GM10266 (cell line): ENCODE measurements at regions not wholly inside any gene's neighbourhood (a gene's known extent, or its start where the extent isn't known, plus 50 kb on each side); places are given as distances from the start of the nearest gene placed in this dataset.

ENCODE experiments used
- DNase-seq: peaks from one replicate; pipeline ENCODE4 v3.0.0; 2012; ENCODE audit errors: extremely low spot score
- CTCF ChIP-seq: IDR thresholded peaks from 2 replicates; pipeline ENCODE4 v1.5.1; 2012; ENCODE audit warnings: mild to moderate bottlenecking, low read depth; ENCODE audit not compliant: control insufficient read depth, insufficient read depth; ENCODE audit errors: missing control alignments

GRCh38 chr17:69710926-69711325 lies 296.4 kb downstream of the MAP2K6 start:
- TF ChIP-seq CTCF = no peak
- no peak for DNase-seq

- no peak for DNase-seq
- TF ChIP-seq CTCF = no peak
Observed at GRCh38 chr17:69711541-69711940, 297.0 kb downstream of the MAP2K6 start.

GRCh38 chr17:69712801-69713311 lies 298.4 kb downstream of the MAP2K6 start:
- no peak for TF ChIP-seq CTCF
- no peak for DNase-seq

- DNase-seq = no peak
- no peak for TF ChIP-seq CTCF
Observed at GRCh38 chr17:69713815-69714214, 299.3 kb downstream of the MAP2K6 start.

GRCh38 chr17:69714669-69715068 lies 300.2 kb downstream of the MAP2K6 start:
- TF ChIP-seq CTCF = no peak
- no peak for DNase-seq

GRCh38 chr17:69715656-69716055 lies 301.2 kb downstream of the MAP2K6 start:
- no peak for TF ChIP-seq CTCF
- no peak for DNase-seq

GRCh38 chr17:69716556-69716955 lies 302.1 kb downstream of the MAP2K6 start:
- no peak for TF ChIP-seq CTCF
- no peak for DNase-seq

GRCh38 chr17:69717214-69717613 lies 302.7 kb downstream of the MAP2K6 start:
- no peak for DNase-seq
- TF ChIP-seq CTCF = no peak
